Common myeloid progenitor, CD34-positive (primary cell): ENCODE measurements at regions not wholly inside any gene's neighbourhood (a gene's known extent, or its start where the extent isn't known, plus 50 kb on each side); places are given as distances from the start of the nearest gene placed in this dataset.
"Not testable (repeated sequence)": the region's sequence is repeated elsewhere in the genome, so short reads cannot be mapped to it uniquely, and the experiment has no call there.

Source experiments
- CTCF ChIA-PET: fragments of 350-600 bp; sonication (Branson Sonifier 250); formaldehyde crosslinking; loops from one replicate; lab custom pipeline; 2021; ENCODE audit warnings: antibody characterized with exemption; lab: Charles Lee
- POLR2A ChIA-PET: fragments of 350-600 bp; sonication (Branson Sonifier 250); formaldehyde crosslinking; loops from one replicate; lab custom pipeline; 2021; ENCODE audit warnings: antibody characterized with exemption; lab: Charles Lee
- DNase-seq, 3 donors: peaks; one replicate each; pipeline versions ENCODE4 v3.0.0 to v3.0.0-alpha.2; 2013
- H3K27ac ChIP-seq, 2 experiments: 1 replicate in 1 of 2; 2 replicates in 1 of 2; pipeline ENCODE4 v1.7.0; 2013; ENCODE audit warnings: inconsistent platforms in 2 of 2, low read length in 2 of 2, mild to moderate bottlenecking in 2 of 2, low read depth in 1 of 2, moderate library complexity in 1 of 2; ENCODE audit not compliant: severe bottlenecking in 2 of 2, insufficient read depth in 1 of 2, poor library complexity in 1 of 2
- H3K27me3 ChIP-seq, 5 experiments: replicated peaks in 2 of 5; 1 replicate in 3 of 5; 2 replicates in 2 of 5; pipeline versions ENCODE4 v1.6.1 to v1.7.0; 2013; ENCODE audit warnings: low read length in 4 of 5, mild to moderate bottlenecking in 2 of 5, moderate library complexity in 2 of 5, inconsistent platforms in 1 of 5; ENCODE audit not compliant: insufficient read depth in 5 of 5, control insufficient read depth in 4 of 5
- H3K36me3 ChIP-seq, 4 experiments: 1 replicate in 2 of 4; 2 replicates in 2 of 4; pipeline versions ENCODE4 v1.6.1 to v1.7.0; 2013; ENCODE audit warnings: low read length in 3 of 4, control low read depth in 1 of 4, mild to moderate bottlenecking in 1 of 4; ENCODE audit not compliant: control insufficient read depth in 4 of 4, insufficient read depth in 4 of 4
- H3K4me1 ChIP-seq, 4 experiments: 1 replicate in 3 of 4; 2 replicates in 1 of 4; pipeline versions ENCODE4 v1.6.1 to v1.7.1; 2013; ENCODE audit warnings: low read length in 3 of 4, mild to moderate bottlenecking in 3 of 4, control low read depth in 1 of 4, inconsistent platforms in 1 of 4, moderate library complexity in 1 of 4; ENCODE audit not compliant: control insufficient read depth in 4 of 4, insufficient read depth in 4 of 4; ENCODE audit errors: control extremely low read depth in 1 of 4
- H3K4me3 ChIP-seq, 7 experiments: 1 replicate in 4 of 7; 2 replicates in 3 of 7; pipeline versions ENCODE4 v1.5.1 to v1.7.0; 2013; ENCODE audit warnings: mild to moderate bottlenecking in 7 of 7, low read length in 6 of 7, moderate library complexity in 6 of 7, inconsistent platforms in 2 of 7, low read depth in 2 of 7, control low read depth in 1 of 7; ENCODE audit not compliant: insufficient read depth in 4 of 7, control insufficient read depth in 1 of 7; ENCODE audit errors: extremely low read depth in 1 of 7
- H3K9me3 ChIP-seq, 5 experiments: 1 replicate in 4 of 5; 2 replicates in 1 of 5; pipeline versions ENCODE4 v1.6.1 to v1.7.1; 2013; ENCODE audit warnings: low read length in 4 of 5, mild to moderate bottlenecking in 2 of 5, inconsistent platforms in 1 of 5, low read depth in 1 of 5, moderate library complexity in 1 of 5; ENCODE audit not compliant: control insufficient read depth in 4 of 5, insufficient read depth in 2 of 5; ENCODE audit errors: control extremely low read depth in 1 of 5
- WGBS: methylation state at CpG from one replicate; pipeline ENCODE4 v1.1.5; 2013; ENCODE audit not compliant: insufficient coverage; 5-methylcytosine and 5-hydroxymethylcytosine counted together

- no peak for DNase-seq
- H3K27ac ChIP-seq, result no peak overlapping the region
- H3K4me3 ChIP-seq, result no peak overlapping the region
- 100% methylated on average over 3 of the region's 4 CpGs for WGBS
- no peaks in the 10 kb centered on the region for H3K4me1 ChIP-seq
- H3K27me3 ChIP-seq, result no peaks in the 10 kb centered on the region
- ChIA-PET CTCF (no interaction called here), POLR2A (no interaction called here)
- no peaks in the 10 kb centered on the region for H3K36me3 ChIP-seq
- no peaks in the 10 kb centered on the region for H3K9me3 ChIP-seq
Measured at GRCh38 chr16:8417145-8417544, 173.2 kb downstream of the TMEM114 start.

DNA sequence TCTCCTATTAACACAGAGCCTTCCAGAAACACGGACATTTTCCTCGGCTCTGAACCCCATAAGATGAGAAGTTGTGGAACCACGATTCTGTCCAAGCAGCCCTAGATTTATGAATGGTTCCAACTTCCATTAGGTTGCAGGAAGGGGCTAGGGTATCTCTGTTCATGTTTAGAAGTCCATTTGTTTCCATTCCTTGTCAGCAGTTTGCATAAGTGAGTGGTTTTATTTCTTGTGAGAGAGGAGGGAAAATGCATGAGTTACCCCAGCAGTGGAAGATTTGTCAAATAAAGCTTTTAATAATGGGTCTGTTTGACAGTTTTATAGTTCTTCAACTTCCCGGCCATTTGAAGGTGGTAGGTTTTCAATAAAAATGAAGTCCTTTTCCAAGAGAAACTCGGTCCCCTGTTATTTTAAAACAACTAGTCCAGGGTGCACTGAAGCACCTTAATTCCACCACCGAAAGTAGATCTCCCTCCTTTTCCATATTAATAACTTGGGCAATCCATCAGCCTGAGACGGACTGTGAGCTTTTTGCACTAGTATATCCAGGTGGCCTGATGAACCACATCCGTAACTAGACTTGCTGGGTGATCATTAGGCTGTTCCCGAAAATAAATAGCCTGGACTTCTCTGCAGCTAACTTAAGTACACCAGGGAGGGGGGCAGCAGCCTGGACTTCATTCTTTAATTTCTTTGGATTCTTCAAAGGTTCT lies 181.3 kb downstream of the TMEM114 start:
- POLR2A ChIA-PET, result no interaction called here
- Histone ChIP-seq H3K4me3 (no peak overlapping the region), H3K27me3 (no peaks in the 10 kb centered on the region), H3K4me1 (no peaks in the 10 kb centered on the region), H3K9me3 (no peaks in the 10 kb centered on the region), H3K27ac (no peak overlapping the region), H3K36me3 (no peaks in the 10 kb centered on the region)
- CTCF ChIA-PET, result no interaction called here
- no peak for DNase-seq
- 87% methylated on average over 8 of the region's 9 CpGs for WGBS

DNA sequence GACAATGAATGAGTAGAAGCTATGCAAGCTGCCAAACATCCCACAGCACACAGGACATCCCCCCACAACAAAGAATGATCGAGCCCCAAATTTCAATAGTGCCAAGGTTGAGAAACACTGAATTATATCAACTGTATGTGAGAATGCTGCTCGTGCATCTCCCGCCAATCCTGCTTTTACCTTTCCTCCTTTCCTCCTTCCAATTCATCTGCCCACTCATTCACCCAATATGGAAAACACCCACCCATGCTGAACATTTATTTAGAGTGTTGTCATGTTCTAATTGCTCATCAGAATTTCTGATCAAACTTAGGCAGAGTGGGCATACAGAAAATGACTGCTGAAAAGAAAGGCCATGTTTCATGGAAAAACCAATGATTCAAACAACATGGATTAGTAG lies 183.0 kb downstream of the TMEM114 start:
- H3K4me1 ChIP-seq, result no peaks in the 10 kb centered on the region
- ChIA-PET POLR2A (no interaction called here), CTCF (no interaction called here)
- no peak overlapping the region for H3K27ac ChIP-seq
- no peaks in the 10 kb centered on the region for H3K27me3 ChIP-seq
- H3K9me3 ChIP-seq, result no peaks in the 10 kb centered on the region
- 100% methylated on average over 2 of the region's 3 CpGs for WGBS
- H3K36me3 ChIP-seq, result no peaks in the 10 kb centered on the region
- no peak for DNase-seq
- H3K4me3 ChIP-seq, result no peak overlapping the region

DNA sequence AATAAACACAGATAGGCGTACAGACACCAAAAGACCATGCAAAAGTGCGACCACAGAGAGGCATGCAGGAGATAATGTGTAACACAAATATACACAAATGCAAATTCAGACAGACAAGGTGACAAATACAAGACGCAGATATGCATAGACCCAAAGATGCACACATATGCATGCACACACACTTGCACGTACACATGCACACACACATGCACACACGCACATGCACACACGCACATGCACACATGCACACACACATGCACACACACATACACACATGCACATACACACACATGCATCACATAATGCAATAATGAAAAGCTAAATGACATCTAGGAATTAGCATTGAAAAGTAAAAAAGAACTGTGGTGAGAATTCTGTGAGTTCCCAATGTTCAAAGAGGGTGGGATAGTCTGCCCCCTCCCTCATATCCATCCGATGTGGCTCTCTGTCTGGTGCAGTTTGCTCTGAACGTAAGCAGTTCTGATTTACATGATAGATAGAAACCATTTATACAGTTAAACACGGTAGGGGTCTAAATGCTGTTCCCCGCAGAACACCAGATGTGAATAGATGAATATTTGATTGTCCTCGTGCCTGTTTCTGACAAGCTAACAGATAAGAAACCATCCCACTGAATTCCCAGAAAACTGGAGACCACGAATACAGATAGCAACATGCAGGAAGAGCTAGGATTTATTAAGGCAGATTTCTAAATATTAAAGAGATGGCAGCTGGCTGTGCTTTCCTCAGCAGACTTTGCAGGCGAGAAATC lies 186.1 kb downstream of the TMEM114 start:
- H3K27ac ChIP-seq, result no peak overlapping the region
- H3K9me3 ChIP-seq, result no peaks in the 10 kb centered on the region
- WGBS, result 90% methylated on average over 9 of the region's 13 CpGs
- ChIA-PET CTCF (no interaction called here), POLR2A (no interaction called here)
- no peak overlapping the region for H3K4me3 ChIP-seq
- DNase-seq, result no peak
- no peaks in the 10 kb centered on the region for H3K27me3 ChIP-seq
- H3K4me1 ChIP-seq, result no peaks in the 10 kb centered on the region
- H3K36me3 ChIP-seq, result no peaks in the 10 kb centered on the region

DNA sequence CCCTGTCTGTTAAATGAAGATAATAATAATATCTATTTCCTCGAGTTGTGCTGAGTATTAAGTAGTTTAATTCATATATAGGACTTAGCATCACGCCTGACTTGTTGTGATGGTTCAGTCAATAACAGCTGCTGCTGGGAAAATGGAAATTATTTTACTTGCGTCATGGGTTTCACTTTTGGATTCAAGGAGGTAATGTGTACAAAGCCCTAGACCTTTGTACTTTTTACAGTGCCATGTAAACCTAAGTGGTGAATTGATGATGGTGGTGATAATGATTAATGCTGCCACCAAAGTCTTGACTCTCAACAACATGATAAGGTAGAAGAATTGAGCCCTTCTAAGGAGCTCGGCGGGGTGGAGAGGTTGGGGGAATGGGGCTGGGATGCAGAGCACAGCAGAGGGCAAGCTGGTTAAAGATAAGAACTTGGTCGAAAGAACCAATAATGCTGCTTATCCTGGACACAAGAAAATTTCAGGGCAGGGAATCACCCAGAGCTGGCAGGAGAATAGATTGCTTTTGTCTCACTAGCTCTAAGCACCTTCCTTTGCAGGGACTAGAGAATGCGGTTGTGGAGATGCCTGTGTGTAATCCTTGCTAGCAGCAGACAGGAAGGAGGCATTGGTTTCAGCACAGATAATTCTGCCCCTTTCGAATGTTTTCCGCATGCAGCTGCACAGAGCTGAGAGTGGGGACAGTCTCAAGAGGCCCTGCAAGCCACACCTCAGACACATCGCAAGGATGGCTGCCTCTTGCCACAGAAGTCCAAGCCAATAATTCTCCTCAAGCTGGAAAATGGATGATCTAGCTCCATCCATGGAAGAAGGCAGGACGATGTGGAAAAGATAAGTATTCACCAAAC lies 187.1 kb downstream of the TMEM114 start:
- ChIA-PET CTCF (no interaction called here), POLR2A (no interaction called here)
- H3K4me1 ChIP-seq, result no peaks in the 10 kb centered on the region
- H3K27me3 ChIP-seq, result no peaks in the 10 kb centered on the region
- WGBS, result 92% methylated on average over 9 of the region's 11 CpGs
- H3K4me3 ChIP-seq, result no peak overlapping the region
- H3K27ac ChIP-seq, result no peak overlapping the region
- DNase-seq, result no peak
- no peaks in the 10 kb centered on the region for H3K36me3 ChIP-seq
- no peaks in the 10 kb centered on the region for H3K9me3 ChIP-seq

DNA sequence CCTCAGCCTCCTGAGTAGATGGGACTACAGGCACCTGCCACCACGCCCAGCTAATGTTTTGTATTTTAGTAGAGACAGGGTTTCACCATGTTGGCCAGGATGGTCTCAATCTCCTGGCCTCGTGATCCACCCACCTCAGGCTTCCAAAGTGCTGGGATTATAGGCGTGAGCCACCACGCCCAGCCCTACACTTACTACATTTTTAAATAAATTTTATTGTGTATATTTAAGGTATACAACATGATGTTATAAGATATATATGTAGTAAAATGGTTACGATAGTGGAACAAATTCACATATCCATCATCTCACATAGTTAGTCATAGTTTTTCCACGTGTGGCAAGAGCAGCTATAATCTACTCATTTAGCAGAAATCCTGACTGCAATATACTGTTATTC lies 189.6 kb downstream of the TMEM114 start:
- H3K4me1 ChIP-seq, H3K4me3 ChIP-seq, POLR2A ChIA-PET, H3K36me3 ChIP-seq, H3K9me3 ChIP-seq, H3K27me3 ChIP-seq, H3K27ac ChIP-seq, DNase-seq, CTCF ChIA-PET: not testable (repeated sequence)
- no CpG with 5 or more reads among the region's 6 CpGs for WGBS

DNA sequence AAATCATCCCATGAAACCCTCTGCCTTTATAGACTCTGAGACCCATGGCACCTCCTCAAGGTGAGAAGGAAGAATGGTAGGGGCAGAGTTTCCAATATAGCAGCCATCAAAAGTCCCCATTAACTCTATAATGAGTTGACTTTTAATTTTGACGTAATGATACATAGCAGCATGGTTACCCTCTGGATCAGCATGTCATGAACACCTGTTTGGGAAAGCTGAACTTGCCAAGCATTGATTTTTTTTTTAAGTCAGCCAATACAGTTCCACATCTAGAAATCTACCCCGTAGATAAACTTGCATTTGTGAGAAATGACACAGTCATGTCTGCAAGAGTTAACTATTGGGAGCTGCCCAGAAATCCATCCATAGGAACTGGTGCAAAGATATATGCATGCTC lies 191.8 kb downstream of the TMEM114 start:
- no peaks in the 10 kb centered on the region for H3K36me3 ChIP-seq
- H3K4me1 ChIP-seq, result no peaks in the 10 kb centered on the region
- ChIA-PET CTCF (interaction anchor here (1.2 kb wide), 1 partner anchor 81 kb away, joined by 3 read pairs; no protein-coding TSS in a partner anchor), POLR2A (no interaction called here)
- H3K27me3 ChIP-seq, result no peaks in the 10 kb centered on the region
- WGBS, result no CpG with 5 or more reads among the region's 2 CpGs
- H3K27ac ChIP-seq, result no peak overlapping the region
- no peak for DNase-seq
- no peak overlapping the region for H3K4me3 ChIP-seq
- no peaks in the 10 kb centered on the region for H3K9me3 ChIP-seq
